ENCODE measurements at regions not wholly inside any gene's neighbourhood (a gene's known extent, or its start where the extent isn't known, plus 50 kb on each side); places are given as distances from the start of the nearest gene placed in this dataset.

DNA sequence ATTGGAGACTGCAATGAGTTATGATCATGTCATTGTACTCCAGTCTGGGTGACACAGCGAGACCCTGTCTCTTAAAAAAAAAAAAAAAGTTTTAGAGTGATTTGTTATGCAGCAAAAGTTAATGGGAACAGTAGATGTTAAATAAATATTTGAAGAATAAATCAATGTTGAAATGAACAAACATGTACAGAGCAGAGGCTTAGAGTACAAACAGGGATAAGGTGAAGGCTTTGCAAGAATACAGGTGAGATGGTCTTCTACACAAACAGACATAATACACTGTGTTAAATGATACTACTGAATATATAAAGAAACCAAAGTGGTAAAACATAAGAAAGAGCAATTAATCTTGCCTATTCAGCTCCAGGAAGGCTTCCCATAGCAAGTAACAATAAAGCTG is 265.4 kb downstream of the CNTN3 start:
- TF ChIP-seq, protein P1, sequence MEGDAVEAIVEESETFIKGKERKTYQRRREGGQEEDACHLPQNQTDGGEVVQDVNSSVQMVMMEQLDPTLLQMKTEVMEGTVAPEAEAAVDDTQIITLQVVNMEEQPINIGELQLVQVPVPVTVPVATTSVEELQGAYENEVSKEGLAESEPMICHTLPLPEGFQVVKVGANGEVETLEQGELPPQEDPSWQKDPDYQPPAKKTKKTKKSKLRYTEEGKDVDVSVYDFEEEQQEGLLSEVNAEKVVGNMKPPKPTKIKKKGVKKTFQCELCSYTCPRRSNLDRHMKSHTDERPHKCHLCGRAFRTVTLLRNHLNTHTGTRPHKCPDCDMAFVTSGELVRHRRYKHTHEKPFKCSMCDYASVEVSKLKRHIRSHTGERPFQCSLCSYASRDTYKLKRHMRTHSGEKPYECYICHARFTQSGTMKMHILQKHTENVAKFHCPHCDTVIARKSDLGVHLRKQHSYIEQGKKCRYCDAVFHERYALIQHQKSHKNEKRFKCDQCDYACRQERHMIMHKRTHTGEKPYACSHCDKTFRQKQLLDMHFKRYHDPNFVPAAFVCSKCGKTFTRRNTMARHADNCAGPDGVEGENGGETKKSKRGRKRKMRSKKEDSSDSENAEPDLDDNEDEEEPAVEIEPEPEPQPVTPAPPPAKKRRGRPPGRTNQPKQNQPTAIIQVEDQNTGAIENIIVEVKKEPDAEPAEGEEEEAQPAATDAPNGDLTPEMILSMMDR (conservative IDR thresholded peaks at IDR 0.05; ENCODE audit: low read depth, low read length) = no peak
- no peak for TF ChIP-seq EZH2 (IDR thresholded peaks at IDR 0.05; ENCODE audit: borderline replicate concordance, low read depth, low read length, poor library complexity, severe bottlenecking)
